IMR-90 (cell line): ENCODE measurements at regions not wholly inside any gene's neighbourhood (a gene's known extent, or its start where the extent isn't known, plus 50 kb on each side); places are given as distances from the start of the nearest gene placed in this dataset.

Experiments
- ATAC-seq: fragments of 200-7000 bp; cut with Tn5 transposase; 2 replicates; pipeline ENCODE4 v1.9.1; 2020; ENCODE audit warnings: low read depth, mild to moderate bottlenecking, moderate library complexity
- BruUV-seq: library from RNA; stranded (reverse); fragments of 400-500 nt; replicated peaks from 2 replicates; lab custom pipeline; 2021; lab: Mats Ljungman, UMichigan
- CTCF ChIA-PET: fragments of 300-600 bp; formaldehyde crosslinking; extraction: SDS; loops from one replicate; lab custom pipeline; 2021; ENCODE audit warnings: antibody characterized with exemption; lab: Yijun Ruan, JAX
- POLR2A ChIA-PET: fragments of 300-600 bp; sonication (Branson Sonifier 250); formaldehyde crosslinking; loops from one replicate; lab custom pipeline; 2022; ENCODE audit warnings: antibody characterized with exemption; ENCODE audit not compliant: unreplicated experiment; lab: Charles Lee
- DNase-seq: peaks from one replicate; pipeline ENCODE4 v3.0.0; 2013
- H2AFZ ChIP-seq: replicated peaks from 2 replicates; pipeline ENCODE3; 2013; ENCODE audit warnings: low read length, mild to moderate bottlenecking; ENCODE audit not compliant: poor library complexity
- H2AK5ac ChIP-seq: 2 replicates; pipeline ENCODE4 v1.6.1; 2013; ENCODE audit warnings: low read depth, low read length, inconsistent platforms
- H2AK9ac ChIP-seq: replicated peaks from 2 replicates; pipeline ENCODE3; 2013; ENCODE audit warnings: mild to moderate bottlenecking, low read depth, low read length, moderate library complexity; ENCODE audit not compliant: poor library complexity
- H2BK120ac ChIP-seq: 2 replicates; pipeline ENCODE4 v1.6.1; 2013; ENCODE audit warnings: low read depth, low read length, inconsistent platforms
- H2BK15ac ChIP-seq: 3 replicates; pipeline ENCODE4 v1.6.1; 2013; ENCODE audit warnings: low read depth, low read length, inconsistent platforms
- H2BK20ac ChIP-seq: 2 replicates; pipeline ENCODE4 v1.6.1; 2013; ENCODE audit warnings: low read depth, mild to moderate bottlenecking, inconsistent platforms, low read length, moderate library complexity
- H2BK5ac ChIP-seq: 2 replicates; pipeline ENCODE4 v1.6.1; 2013; ENCODE audit warnings: mild to moderate bottlenecking, low read depth, low read length, inconsistent platforms; ENCODE audit not compliant: poor library complexity, severe bottlenecking
- H3K14ac ChIP-seq: replicated peaks from 2 replicates; pipeline ENCODE4 v1.6.1; 2013; ENCODE audit warnings: low read depth, low read length, inconsistent platforms
- H3K18ac ChIP-seq: 2 replicates; pipeline ENCODE4 v1.6.1; 2013; ENCODE audit warnings: low read depth, low read length, control low read depth
- H3K23ac ChIP-seq: 2 replicates; pipeline ENCODE4 v1.6.1; 2013; ENCODE audit warnings: low read depth, low read length, inconsistent platforms
- H3K27ac ChIP-seq: 2 replicates; pipeline ENCODE4 v1.5.1; 2013; ENCODE audit warnings: mild to moderate bottlenecking, control low read depth, low read length; ENCODE audit not compliant: insufficient read depth
- H3K27me3 ChIP-seq: 2 replicates; pipeline ENCODE4 v1.6.1; 2013; ENCODE audit warnings: low read length; ENCODE audit not compliant: control insufficient read depth, insufficient read depth
- H3K36me3 ChIP-seq: 2 replicates; pipeline ENCODE4 v1.6.1; 2013; ENCODE audit warnings: low read length, mixed read lengths; ENCODE audit not compliant: control insufficient read depth, insufficient read depth
- H3K4ac ChIP-seq: 2 replicates; pipeline ENCODE4 v1.6.1; 2013; ENCODE audit warnings: low read depth, low read length, inconsistent platforms
- H3K4me1 ChIP-seq: 2 replicates; pipeline ENCODE4 v1.6.1; 2013; ENCODE audit warnings: low read length, mixed read lengths; ENCODE audit not compliant: control insufficient read depth, insufficient read depth
- H3K4me2 ChIP-seq: 2 replicates; pipeline ENCODE4 v1.6.1; 2013; ENCODE audit warnings: low read depth, mild to moderate bottlenecking, control low read depth, low read length, moderate library complexity
- H3K4me3 ChIP-seq: 2 replicates; pipeline ENCODE4 v1.5.1; 2013; ENCODE audit warnings: low read depth, mild to moderate bottlenecking, control low read depth, low read length, moderate library complexity; ENCODE audit not compliant: insufficient read depth
- H3K56ac ChIP-seq: 2 replicates; pipeline ENCODE4 v1.6.1; 2013; ENCODE audit warnings: low read length, inconsistent platforms; ENCODE audit not compliant: insufficient read depth; ENCODE audit errors: extremely low read depth
- H3K79me1 ChIP-seq, 2 experiments: 2 replicates each; pipeline ENCODE4 v1.6.1; 2013; ENCODE audit warnings: low read length in 2 of 2, inconsistent platforms in 1 of 2, low read depth in 1 of 2
- H3K9ac ChIP-seq: 2 replicates; pipeline ENCODE4 v1.6.1; 2013; ENCODE audit warnings: low read depth, low read length, control low read depth
- H3K9me1 ChIP-seq: 2 replicates; pipeline ENCODE4 v1.6.1; 2013; ENCODE audit warnings: low read length, inconsistent platforms; ENCODE audit not compliant: insufficient read depth
- H3K9me3 ChIP-seq: 2 replicates; pipeline ENCODE4 v1.6.1; 2013; ENCODE audit warnings: low read length; ENCODE audit not compliant: control insufficient read depth, insufficient read depth
- H4K20me1 ChIP-seq: 2 replicates; pipeline ENCODE4 v1.6.1; 2013; ENCODE audit warnings: low read length, inconsistent platforms; ENCODE audit not compliant: insufficient read depth
- H4K5ac ChIP-seq: 2 replicates; pipeline ENCODE4 v1.6.1; 2013; ENCODE audit warnings: mild to moderate bottlenecking, low read depth, low read length, control low read depth
- H4K8ac ChIP-seq, 2 experiments: 2 replicates each; pipeline ENCODE4 v1.6.1; 2013; ENCODE audit warnings: low read depth in 2 of 2, low read length in 2 of 2, control low read depth in 1 of 2, inconsistent platforms in 1 of 2
- H4K91ac ChIP-seq: 2 replicates; pipeline ENCODE4 v1.6.1; 2013; ENCODE audit warnings: low read depth, low read length, inconsistent platforms; ENCODE audit not compliant: insufficient read depth
- BHLHE40 ChIP-seq: fragments of 150-350 bp; IDR thresholded peaks from 2 replicates; pipeline ENCODE4 v1.6.1; 2016; ENCODE audit warnings: mild to moderate bottlenecking, low read depth, low read length
- CHD1 ChIP-seq: IDR thresholded peaks from 2 replicates; pipeline ENCODE4 v1.6.1; 2012; ENCODE audit warnings: low read depth, low read length, improper control_type of control experiment
- MAFK ChIP-seq: IDR thresholded peaks from 2 replicates; pipeline ENCODE4 v1.6.1; 2012; ENCODE audit warnings: low read depth, low read length, improper control_type of control experiment
- MXI1 ChIP-seq: IDR thresholded peaks from 2 replicates; pipeline ENCODE4 v1.6.1; 2012; ENCODE audit warnings: low read depth, mild to moderate bottlenecking, low read length, moderate library complexity, borderline replicate concordance
- RCOR1 ChIP-seq: IDR thresholded peaks from 2 replicates; pipeline ENCODE4 v1.6.1; 2012; ENCODE audit warnings: mild to moderate bottlenecking, low read length, improper control_type of control experiment; ENCODE audit not compliant: insufficient replicate concordance
- SMC3 ChIP-seq: fragments of 150-350 bp; IDR thresholded peaks from 2 replicates; pipeline ENCODE4 v1.6.1; 2016; ENCODE audit warnings: low read depth, mild to moderate bottlenecking, antibody characterized with exemption, low read length, moderate library complexity
- dilution Hi-C: fragments of 300-500 bp; cut with HindIII; formaldehyde crosslinking; loops from one replicate; pipeline ENCODE4 v1.14.3; 2018; ENCODE audit warnings: low sequenced_read_pairs; ENCODE audit not compliant: unreplicated experiment
- in situ Hi-C: fragments of 300-500 bp; cut with MboI; formaldehyde crosslinking; loops from 3 replicates; pipeline ENCODE4 v1.14.3; 2019; ENCODE audit warnings: low sequenced_read_pairs, inconsistent platforms, mixed read lengths
- intact Hi-C: fragments of 100-400 bp; cut with micrococcal nuclease; formaldehyde crosslinking; loops from 2 replicates; pipeline ENCODE4 v1.10.0; 2022

- Histone ChIP-seq H3K4me3 (no peak overlapping the region), H3K18ac (no peak overlapping the region), H4K5ac (no peak overlapping the region), H2AFZ (no peak overlapping the region), H3K56ac (no peak overlapping the region), H2AK5ac (no peak overlapping the region), H3K27ac (no peak overlapping the region), H2BK120ac (no peak overlapping the region), H3K9me3 (peaks cover 2% of the 10 kb centered on the region; the same call in 1 of the 2 replicates), H3K9ac (no peak overlapping the region), H3K23ac (no peak overlapping the region), H3K14ac (no peak overlapping the region), H4K91ac (no peak overlapping the region), H2BK15ac (no peak overlapping the region), H3K4me2 (no peak overlapping the region), H3K36me3 (no peaks in the 10 kb centered on the region), H2BK20ac (no peak overlapping the region), H4K20me1 (no peaks in the 10 kb centered on the region), H3K27me3 (no peaks in the 10 kb centered on the region), H2AK9ac (no peak overlapping the region), H3K79me1 (no peaks in the 10 kb centered on the region), H3K4me1 (no peaks in the 10 kb centered on the region), H4K8ac (no peak overlapping the region), H2BK5ac (no peak overlapping the region), H3K9me1 (no peaks in the 10 kb centered on the region), H3K4ac (no peak overlapping the region)
- in situ Hi-C loops: no loop called here
- ChIA-PET POLR2A (no interaction called here), CTCF (no interaction called here)
- dilution Hi-C loops: no loop called here
- no peak for ATAC-seq
- TF ChIP-seq MXI1 (no peak), RCOR1 (no peak), BHLHE40 (no peak), CHD1 (no peak), MAFK (no peak), SMC3 (no peak)
- no TSS peak for BruUV-seq
- no peak for DNase-seq
- intact Hi-C loops: no loop called here
These were observed 62.9 kb upstream of the LRRC4C start for GRCh38 chr11:41522391-41522790.
